Prostate gland (tissue), 2 donors: ENCODE measurements at regions not wholly inside any gene's neighbourhood (a gene's known extent, or its start where the extent isn't known, plus 50 kb on each side); places are given as distances from the start of the nearest gene placed in this dataset.

Experiments used
- DNase-seq: peaks from one replicate; pipeline ENCODE4 v3.0.0-alpha.2; 2019; ENCODE audit warnings: low spot score
- H3K27ac ChIP-seq, 2 donors: fragments of 200-600 bp; sonication (generic); 2 replicates each; pipeline ENCODE4 v1.5.1; 2017 to 2019
- H3K27me3 ChIP-seq: fragments of 200-600 bp; sonication (generic); replicated peaks from 2 replicates; pipeline ENCODE4 v1.5.1; 2019; ENCODE audit not compliant: insufficient read depth
- H3K36me3 ChIP-seq, 2 donors: fragments of 200-600 bp; sonication (generic); 1 replicate in 1 of 2; 2 replicates in 1 of 2; pipeline versions ENCODE4 v1.5.1 to v1.8.1; 2017 to 2019
- H3K4me1 ChIP-seq: fragments of 200-600 bp; sonication (generic); replicated peaks from 2 replicates; pipeline ENCODE4 v1.5.1; 2019
- H3K4me3 ChIP-seq, 2 donors: fragments of 200-600 bp; sonication (generic); 2 replicates each; pipeline ENCODE4 v1.5.1; 2017 to 2019
- H3K9me3 ChIP-seq: fragments of 200-600 bp; sonication (generic); 2 replicates; pipeline ENCODE4 v1.5.1; 2017
- POLR2A ChIP-seq: fragments of 450-650 bp; IDR thresholded peaks from one replicate; pipeline ENCODE4 v1.6.1; 2016; ENCODE audit warnings: antibody characterized with exemption, mild to moderate bottlenecking
- POLR2AphosphoS5 ChIP-seq: sonication (generic); formaldehyde crosslinking; IDR thresholded peaks from one replicate; pipeline ENCODE4 v1.6.1; 2017; ENCODE audit warnings: antibody characterized with exemption
- whole genome bisulfite sequencing: methylation state at CpG from one replicate; pipeline ENCODE4 v1.1.5; 2018; 5-methylcytosine and 5-hydroxymethylcytosine counted together
- intact Hi-C: fragments of 100-400 bp; cut with DNase I; formaldehyde crosslinking; loops from one replicate; pipeline ENCODE4 v1.14.2; 2022
- TF ChIP-seq, protein P1 (sequence below), 4 experiments: fragments of 200-600 bp in 2 of 4; fragments of 450-650 bp in 2 of 4; sonication (generic) in 2 of 4; IDR thresholded peaks; 1 replicate in 3 of 4; 2 replicates in 1 of 4; pipeline ENCODE4 v1.5.1; 2016 to 2019; ENCODE audit warnings: antibody characterized with exemption in 4 of 4, mild to moderate bottlenecking in 2 of 4, moderate library complexity in 2 of 4

DNA sequence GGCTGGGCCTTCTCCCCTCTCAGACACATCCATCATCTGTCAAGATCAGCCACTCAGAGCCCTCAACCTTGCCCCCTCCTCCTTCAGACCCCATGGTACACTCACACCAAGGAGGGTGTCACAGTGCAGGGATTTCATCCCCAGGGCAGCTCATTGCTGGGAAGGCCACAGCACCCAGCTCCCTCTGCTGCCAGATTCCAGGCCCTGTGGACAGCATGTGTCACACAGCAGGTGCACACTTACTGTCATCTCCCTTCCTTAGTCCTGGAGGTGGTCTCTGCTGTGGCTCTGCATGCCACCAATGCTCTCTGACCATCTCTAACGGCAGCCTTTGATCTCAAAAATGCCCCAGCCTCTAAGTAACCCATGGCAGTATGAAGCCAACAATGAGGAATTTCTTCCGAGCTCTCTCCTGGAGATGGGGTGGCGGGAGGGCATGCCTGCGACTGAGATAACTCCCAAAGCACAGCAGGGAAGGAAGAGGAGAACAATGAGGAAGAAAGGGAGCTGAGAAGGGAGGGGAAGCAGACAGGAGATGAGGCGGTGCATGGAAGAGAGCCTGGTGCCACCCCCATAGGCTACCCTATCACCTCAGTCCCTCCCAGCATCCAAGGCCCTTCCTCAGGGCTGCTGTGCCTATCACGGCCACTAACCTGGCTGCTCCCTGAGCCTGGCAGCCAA is 101.0 kb downstream of the SINHCAF start:
- Histone ChIP-seq H3K36me3 (no peaks in the 10 kb centered on the region), H3K27ac (no peak overlapping the region), H3K9me3 (no peaks in the 10 kb centered on the region), H3K4me1 (no peaks in the 10 kb centered on the region), H3K4me3 (no peak overlapping the region), H3K27me3 (no peaks in the 10 kb centered on the region)
- WGBS = 80% methylated on average over 6 of the region's 6 CpGs
- no peak for DNase-seq
- TF ChIP-seq, protein P1, sequence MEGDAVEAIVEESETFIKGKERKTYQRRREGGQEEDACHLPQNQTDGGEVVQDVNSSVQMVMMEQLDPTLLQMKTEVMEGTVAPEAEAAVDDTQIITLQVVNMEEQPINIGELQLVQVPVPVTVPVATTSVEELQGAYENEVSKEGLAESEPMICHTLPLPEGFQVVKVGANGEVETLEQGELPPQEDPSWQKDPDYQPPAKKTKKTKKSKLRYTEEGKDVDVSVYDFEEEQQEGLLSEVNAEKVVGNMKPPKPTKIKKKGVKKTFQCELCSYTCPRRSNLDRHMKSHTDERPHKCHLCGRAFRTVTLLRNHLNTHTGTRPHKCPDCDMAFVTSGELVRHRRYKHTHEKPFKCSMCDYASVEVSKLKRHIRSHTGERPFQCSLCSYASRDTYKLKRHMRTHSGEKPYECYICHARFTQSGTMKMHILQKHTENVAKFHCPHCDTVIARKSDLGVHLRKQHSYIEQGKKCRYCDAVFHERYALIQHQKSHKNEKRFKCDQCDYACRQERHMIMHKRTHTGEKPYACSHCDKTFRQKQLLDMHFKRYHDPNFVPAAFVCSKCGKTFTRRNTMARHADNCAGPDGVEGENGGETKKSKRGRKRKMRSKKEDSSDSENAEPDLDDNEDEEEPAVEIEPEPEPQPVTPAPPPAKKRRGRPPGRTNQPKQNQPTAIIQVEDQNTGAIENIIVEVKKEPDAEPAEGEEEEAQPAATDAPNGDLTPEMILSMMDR (IDR thresholded peaks at IDR 0.05) = no peak
- TF ChIP-seq POLR2A (no peak), POLR2AphosphoS5 (no peak)
- intact Hi-C loops = no loop called here

GRCh38 chr12:31225656-31226535 is 100.1 kb downstream of the SINHCAF start:
- no peak for DNase-seq
- Histone ChIP-seq H3K4me1 (no peaks in the 10 kb centered on the region), H3K27me3 (no peaks in the 10 kb centered on the region), H3K9me3 (no peaks in the 10 kb centered on the region), H3K27ac (no peak overlapping the region), H3K4me3 (no peak overlapping the region), H3K36me3 (no peaks in the 10 kb centered on the region)
- WGBS = 70% methylated on average over 9 of the region's 9 CpGs
- intact Hi-C loops = no loop called here
- TF ChIP-seq POLR2A = no peak
- no peak for TF ChIP-seq POLR2AphosphoS5
- TF ChIP-seq, protein P1 (IDR thresholded peaks at IDR 0.05) = no peak

DNA sequence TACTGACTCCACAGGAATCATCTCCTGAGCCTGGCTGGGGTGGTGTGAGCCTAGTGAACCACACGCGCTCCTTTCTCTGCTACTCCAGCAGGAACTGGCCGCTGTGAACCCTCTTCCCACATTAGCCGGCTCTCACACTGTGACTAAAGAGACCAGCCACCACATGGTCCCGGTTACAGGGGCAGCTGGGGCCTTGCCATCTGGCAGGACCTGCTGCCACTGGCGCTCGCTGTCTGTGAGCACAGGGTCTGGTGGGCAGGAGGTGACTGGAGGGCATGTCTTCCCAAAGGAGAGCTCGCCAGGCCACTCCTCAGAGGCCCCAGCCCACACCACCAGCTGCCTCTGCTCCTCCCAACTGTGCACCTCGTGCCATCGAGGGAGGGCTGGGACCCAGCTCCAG is 99.3 kb downstream of the SINHCAF start:
- WGBS = 81% methylated on average over 7 of the region's 10 CpGs

DNA sequence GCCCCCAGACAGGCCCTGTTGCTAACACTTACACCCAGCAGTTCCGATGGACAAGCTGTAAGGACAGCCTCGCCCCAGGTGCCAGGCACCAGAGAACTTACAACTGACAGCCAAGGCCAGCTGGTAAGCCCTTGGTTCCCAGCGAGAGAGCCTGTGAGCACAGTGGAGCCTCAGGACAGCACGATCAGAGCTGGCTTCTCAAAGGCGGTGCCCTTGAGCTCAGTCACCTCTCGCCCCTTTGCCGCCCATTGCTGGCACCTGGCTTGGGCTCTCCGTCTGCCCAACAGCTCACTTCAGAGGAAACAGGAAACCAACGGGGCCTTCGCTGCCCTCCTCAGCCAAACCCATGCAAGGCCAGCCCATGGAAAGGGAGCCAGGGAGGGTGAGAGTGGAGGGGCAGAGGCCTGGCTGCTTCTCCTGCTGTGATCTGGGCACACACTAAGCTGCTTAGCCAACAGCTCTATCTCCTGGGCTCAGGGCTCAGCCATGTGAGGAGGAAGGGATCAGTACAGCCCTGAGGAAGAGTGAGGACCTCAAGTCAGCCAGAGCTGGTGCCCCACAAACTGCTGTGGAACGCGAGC is 98.5 kb downstream of the SINHCAF start:
- Histone ChIP-seq H3K4me1 (no peaks in the 10 kb centered on the region), H3K4me3 (no peak overlapping the region), H3K27me3 (no peaks in the 10 kb centered on the region), H3K27ac (no peak overlapping the region), H3K36me3 (no peaks in the 10 kb centered on the region), H3K9me3 (no peaks in the 10 kb centered on the region)
- WGBS = 93% methylated on average over 12 of the region's 12 CpGs
- no peak for DNase-seq
- intact Hi-C loops = no loop called here
- no peak for TF ChIP-seq POLR2AphosphoS5
- TF ChIP-seq, protein P1 (IDR thresholded peaks at IDR 0.05) = no peak
- TF ChIP-seq POLR2A = no peak

More for the DNA sequence above, 99.3 kb downstream of the SINHCAF start:
- Histone ChIP-seq H3K27me3 (no peaks in the 10 kb centered on the region), H3K4me3 (no peak overlapping the region), H3K4me1 (no peaks in the 10 kb centered on the region), H3K9me3 (no peaks in the 10 kb centered on the region), H3K27ac (no peak overlapping the region), H3K36me3 (no peaks in the 10 kb centered on the region)
- TF ChIP-seq POLR2AphosphoS5 (no peak), POLR2A (no peak)
- TF ChIP-seq, protein P1 (IDR thresholded peaks at IDR 0.05) = no peak
- DNase-seq = no peak
- intact Hi-C loops = no loop called here
